Neuronal stem cell (in vitro differentiated cells): ENCODE measurements at regions not wholly inside any gene's neighbourhood (a gene's known extent, or its start where the extent isn't known, plus 50 kb on each side); places are given as distances from the start of the nearest gene placed in this dataset.

Experiments
- DNase-seq: peaks from one replicate; pipeline ENCODE4 v3.0.0-alpha.2; 2013; ENCODE audit warnings: low spot score
- H2AFZ ChIP-seq: one replicate; pipeline ENCODE4 v1.6.1; 2013; ENCODE audit warnings: mild to moderate bottlenecking, low read length, inconsistent platforms
- H2AK5ac ChIP-seq: 2 replicates; pipeline ENCODE4 v1.6.1; 2013; ENCODE audit warnings: low read depth, mild to moderate bottlenecking, inconsistent platforms, low read length, moderate library complexity, mixed read lengths
- H2BK120ac ChIP-seq: 2 replicates; pipeline ENCODE4 v1.6.1; 2013; ENCODE audit warnings: low read depth, mild to moderate bottlenecking, inconsistent platforms, low read length, moderate library complexity, mixed read lengths
- H2BK12ac ChIP-seq: one replicate; pipeline ENCODE4 v1.6.1; 2013; ENCODE audit warnings: low read length, inconsistent platforms
- H2BK15ac ChIP-seq: 2 replicates; pipeline ENCODE4 v1.6.1; 2013; ENCODE audit warnings: mild to moderate bottlenecking, low read length, inconsistent platforms, mixed read lengths
- H2BK5ac ChIP-seq: one replicate; pipeline ENCODE4 v1.6.1; 2013; ENCODE audit warnings: inconsistent platforms, mild to moderate bottlenecking, low read length, moderate library complexity
- H3K14ac ChIP-seq: one replicate; pipeline ENCODE4 v1.6.1; 2013; ENCODE audit warnings: low read length, inconsistent platforms
- H3K18ac ChIP-seq: 2 replicates; pipeline ENCODE4 v1.6.1; 2013; ENCODE audit warnings: low read length, inconsistent platforms
- H3K23ac ChIP-seq: 2 replicates; pipeline ENCODE4 v1.6.1; 2013; ENCODE audit warnings: low read depth, mild to moderate bottlenecking, mixed read lengths, low read length, inconsistent platforms; ENCODE audit not compliant: poor library complexity
- H3K27ac ChIP-seq: replicated peaks from 3 replicates; pipeline ENCODE4 v1.5.1; 2013; ENCODE audit warnings: low read length, inconsistent platforms
- H3K27me3 ChIP-seq, 3 experiments: 2 replicates each; pipeline ENCODE4 v1.6.1; 2013; ENCODE audit warnings: low read length in 3 of 3, mild to moderate bottlenecking in 2 of 3, inconsistent platforms in 1 of 3, low read depth in 1 of 3, mixed read lengths in 1 of 3, moderate library complexity in 1 of 3; ENCODE audit not compliant: control insufficient read depth in 3 of 3, insufficient read depth in 3 of 3
- H3K36me3 ChIP-seq, 2 donors: replicated peaks in 1 of 2; 2 replicates each; pipeline ENCODE4 v1.6.1; 2013; ENCODE audit warnings: low read length in 2 of 2; ENCODE audit not compliant: control insufficient read depth in 2 of 2, insufficient read depth in 2 of 2
- H3K4ac ChIP-seq: 2 replicates; pipeline ENCODE4 v1.6.1; 2013; ENCODE audit warnings: inconsistent platforms, mild to moderate bottlenecking, low read length, moderate library complexity
- H3K4me1 ChIP-seq, 2 donors: 1 replicate in 1 of 2; 2 replicates in 1 of 2; pipeline ENCODE4 v1.6.1; 2013; ENCODE audit warnings: low read length in 2 of 2, low read depth in 1 of 2; ENCODE audit not compliant: control insufficient read depth in 2 of 2, insufficient read depth in 1 of 2
- H3K4me2 ChIP-seq: one replicate; pipeline ENCODE4 v1.6.1; 2013; ENCODE audit warnings: mild to moderate bottlenecking, low read length, inconsistent platforms; ENCODE audit not compliant: insufficient read depth, poor library complexity, severe bottlenecking
- H3K4me3 ChIP-seq, 2 donors: 2 replicates each; pipeline ENCODE4 v1.5.1; 2013; ENCODE audit warnings: low read length in 2 of 2, mild to moderate bottlenecking in 2 of 2, inconsistent platforms in 1 of 2, moderate library complexity in 1 of 2
- H3K79me1 ChIP-seq: one replicate; pipeline ENCODE4 v1.6.1; 2013; ENCODE audit warnings: low read depth, mild to moderate bottlenecking, inconsistent platforms, low read length, moderate library complexity
- H3K9ac ChIP-seq: one replicate; pipeline ENCODE4 v1.6.1; 2013; ENCODE audit warnings: mild to moderate bottlenecking, low read depth, low read length, inconsistent platforms; ENCODE audit not compliant: poor library complexity
- H3K9me3 ChIP-seq, 2 donors: replicated peaks in 1 of 2; 2 replicates each; pipeline versions ENCODE3 to v1.6.1; 2013; ENCODE audit warnings: low read length in 2 of 2, mild to moderate bottlenecking in 2 of 2, inconsistent platforms in 1 of 2, low read depth in 1 of 2, mixed read lengths in 1 of 2, moderate library complexity in 1 of 2; ENCODE audit not compliant: control insufficient read depth in 2 of 2, insufficient read depth in 1 of 2
- H4K8ac ChIP-seq: one replicate; pipeline ENCODE4 v1.6.1; 2013; ENCODE audit warnings: low read depth, mild to moderate bottlenecking, inconsistent platforms, low read length, moderate library complexity
- H4K91ac ChIP-seq: one replicate; pipeline ENCODE4 v1.6.1; 2013; ENCODE audit warnings: low read length, low read depth, mild to moderate bottlenecking, inconsistent platforms; ENCODE audit not compliant: poor library complexity
- WGBS, 2 donors: extraction: QIAGEN DNeasy Blood & Tissue Kit; methylation state at CpG; one replicate each; pipeline ENCODE4 v1.1.7; 2013; ENCODE audit warnings: missing lambda C conversion rate in 2 of 2, mixed read lengths in 1 of 2; ENCODE audit not compliant: insufficient read length in 2 of 2, insufficient replicate concordance in 1 of 2; ENCODE audit errors: extremely low coverage in 2 of 2; 5-methylcytosine and 5-hydroxymethylcytosine counted together

DNA sequence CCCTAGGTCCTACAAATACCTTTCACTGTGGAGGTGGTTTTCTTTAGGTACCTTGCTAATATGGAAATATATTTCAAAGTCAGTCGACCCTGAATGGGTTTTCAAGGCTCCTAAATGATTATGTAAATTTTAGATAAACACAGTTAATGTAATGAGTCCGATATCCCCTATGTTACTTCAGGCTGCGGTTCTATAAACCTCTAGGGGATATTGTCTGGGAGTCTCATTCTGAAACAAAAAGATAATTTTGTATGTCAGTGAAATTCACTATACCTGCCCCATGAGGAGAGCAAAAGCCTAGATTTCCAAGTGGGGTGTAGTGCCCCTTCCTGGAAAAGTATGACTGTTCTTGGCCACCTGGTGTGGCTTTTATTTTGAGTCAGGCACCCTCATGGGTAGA, 377.3 kb downstream of the ICE1 start:
- H2BK5ac ChIP-seq = no peak overlapping the region
- no peak overlapping the region for H3K4me2 ChIP-seq
- no peak overlapping the region for H3K18ac ChIP-seq
- no peaks in the 10 kb centered on the region for H3K79me1 ChIP-seq
- no peak overlapping the region for H4K8ac ChIP-seq
- no peak overlapping the region for H3K9ac ChIP-seq
- no CpG with 5 or more reads among the region's 3 CpGs for WGBS, 2 donors
- no peak overlapping the region for H3K23ac ChIP-seq
- H3K4me1 ChIP-seq = no peaks in the 10 kb centered on the region
- H3K4me3 ChIP-seq = no peak overlapping the region
- no peaks in the 10 kb centered on the region for H3K36me3 ChIP-seq
- H3K9me3 ChIP-seq = no peaks in the 10 kb centered on the region
- H3K27me3 ChIP-seq = no peaks in the 10 kb centered on the region
- no peak overlapping the region for H2BK120ac ChIP-seq
- no peak overlapping the region for H2AFZ ChIP-seq
- no peak overlapping the region for H2AK5ac ChIP-seq
- H2BK12ac ChIP-seq = no peak overlapping the region
- H3K4ac ChIP-seq = no peak overlapping the region
- H3K27ac ChIP-seq = no peak overlapping the region
- no peak overlapping the region for H4K91ac ChIP-seq
- H3K14ac ChIP-seq = no peak overlapping the region
- DNase-seq = no peak
- no peak overlapping the region for H2BK15ac ChIP-seq

DNA sequence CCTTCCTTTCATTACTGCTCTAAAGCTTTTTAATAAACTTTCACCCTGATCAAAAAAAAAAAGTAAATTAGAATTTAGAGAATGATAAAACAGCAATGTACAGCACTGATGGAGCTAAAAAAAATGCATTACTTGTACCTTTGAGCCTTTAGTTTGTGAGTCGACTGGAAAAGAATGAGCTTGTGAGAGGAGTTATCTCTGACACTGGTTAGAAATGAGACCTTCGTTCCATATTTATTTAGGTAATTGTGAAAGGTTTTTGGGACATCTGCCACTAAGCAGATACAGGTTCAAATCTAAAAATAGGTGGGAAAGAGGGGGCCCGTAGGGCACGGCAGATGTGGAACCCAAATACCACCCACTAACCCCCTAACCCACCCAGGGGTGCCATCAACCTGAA, 376.8 kb downstream of the ICE1 start:
- Histone ChIP-seq H3K36me3 (no peaks in the 10 kb centered on the region), H3K79me1 (no peaks in the 10 kb centered on the region), H4K8ac (no peak overlapping the region), H3K27ac (no peak overlapping the region), H3K9ac (no peak overlapping the region), H4K91ac (no peak overlapping the region), H3K4me1 (peaks cover 0 to under 1% of the 10 kb centered on the region in 2 donors), H2BK120ac (no peak overlapping the region), H3K18ac (no peak overlapping the region), H3K4ac (no peak overlapping the region), H3K23ac (no peak overlapping the region), H2BK12ac (no peak overlapping the region), H2BK5ac (no peak overlapping the region), H2BK15ac (no peak overlapping the region), H3K4me2 (no peak overlapping the region), H3K14ac (no peak overlapping the region), H3K9me3 (no peaks in the 10 kb centered on the region), H3K4me3 (no peak overlapping the region), H2AK5ac (no peak overlapping the region), H2AFZ (no peak overlapping the region), H3K27me3 (no peaks in the 10 kb centered on the region)
- WGBS, 2 donors = no CpG with 5 or more reads among the region's 4 CpGs
- no peak for DNase-seq

- H3K36me3 ChIP-seq = no peaks in the 10 kb centered on the region
- no peak overlapping the region for H2BK15ac ChIP-seq
- H3K23ac ChIP-seq = no peak overlapping the region
- H3K18ac ChIP-seq = no peak overlapping the region
- H2AK5ac ChIP-seq = no peak overlapping the region
- H3K9me3 ChIP-seq = no peaks in the 10 kb centered on the region
- no peak overlapping the region for H3K4ac ChIP-seq
- no peak for DNase-seq
- no CpG with 5 or more reads among the region's 4 CpGs for WGBS, 2 donors
- no peak overlapping the region for H3K9ac ChIP-seq
- peaks cover 0 to 5% of the 10 kb centered on the region in 2 donors for H3K4me1 ChIP-seq
- H3K4me3 ChIP-seq = no peak overlapping the region
- H4K8ac ChIP-seq = no peak overlapping the region
- no peak overlapping the region for H2BK120ac ChIP-seq
- no peak overlapping the region for H2BK12ac ChIP-seq
- H3K79me1 ChIP-seq = no peaks in the 10 kb centered on the region
- H2AFZ ChIP-seq = no peak overlapping the region
- no peak overlapping the region for H3K4me2 ChIP-seq
- no peaks in the 10 kb centered on the region for H3K27me3 ChIP-seq
- H3K27ac ChIP-seq = no peak overlapping the region
- no peak overlapping the region for H3K14ac ChIP-seq
- H2BK5ac ChIP-seq = no peak overlapping the region
- H4K91ac ChIP-seq = no peak overlapping the region
Observed at GRCh38 chr5:5798462-5798861, 376.0 kb downstream of the ICE1 start.

DNA sequence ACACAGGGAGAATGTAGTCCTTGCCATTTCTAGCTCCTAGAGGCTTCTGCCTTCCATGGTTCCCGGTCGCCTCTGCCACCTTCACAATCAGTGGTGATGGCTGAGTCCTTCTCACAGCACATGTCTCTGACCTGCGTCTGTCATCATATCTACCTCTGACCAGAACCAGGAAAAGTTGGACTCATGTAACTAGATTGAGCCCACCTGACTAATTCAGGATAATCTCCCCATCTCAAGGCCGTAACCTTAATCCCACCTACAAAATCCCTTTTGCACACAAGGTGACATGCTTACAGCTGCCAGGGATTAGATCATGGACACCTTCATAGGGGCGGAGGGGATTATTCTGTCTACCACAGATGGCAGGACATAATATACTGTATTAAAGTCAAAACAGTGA, 375.6 kb downstream of the ICE1 start:
- Histone ChIP-seq H4K91ac (no peak overlapping the region), H3K79me1 (no peaks in the 10 kb centered on the region), H3K14ac (no peak overlapping the region), H3K27me3 (no peaks in the 10 kb centered on the region), H3K23ac (no peak overlapping the region), H4K8ac (no peak overlapping the region), H2BK5ac (no peak overlapping the region), H3K36me3 (no peaks in the 10 kb centered on the region), H2AFZ (no peak overlapping the region), H2AK5ac (no peak overlapping the region), H3K9me3 (no peaks in the 10 kb centered on the region), H3K4me1 (peaks cover 0 to 8% of the 10 kb centered on the region in 2 donors), H2BK12ac (no peak overlapping the region), H2BK120ac (no peak overlapping the region), H3K27ac (no peak overlapping the region), H2BK15ac (no peak overlapping the region), H3K4me3 (no peak overlapping the region), H3K4ac (no peak overlapping the region), H3K9ac (no peak overlapping the region), H3K18ac (no peak overlapping the region), H3K4me2 (no peak overlapping the region)
- DNase-seq = no peak
- WGBS, 2 donors = no CpG with 5 or more reads among the region's 5 CpGs
